IMR-90 (cell line): ENCODE measurements at regions not wholly inside any gene's neighbourhood (a gene's known extent, or its start where the extent isn't known, plus 50 kb on each side); places are given as distances from the start of the nearest gene placed in this dataset.

Source experiments
- CEBPB ChIP-seq: IDR thresholded peaks from 2 replicates; pipeline ENCODE4 v1.6.1; 2012; ENCODE audit warnings: low read depth, low read length, improper control_type of control experiment
- FOS ChIP-seq: fragments of 150-350 bp; IDR thresholded peaks from 2 replicates; pipeline ENCODE4 v1.6.1; 2016; ENCODE audit warnings: low read depth, low read length
- NFE2L2 ChIP-seq: fragments of 150-350 bp; IDR thresholded peaks from 2 replicates; pipeline ENCODE4 v1.6.1; 2016; ENCODE audit warnings: low read depth, mild to moderate bottlenecking, low read length
- POLR2A ChIP-seq: IDR thresholded peaks from 2 replicates; pipeline ENCODE4 v1.6.1; 2012; ENCODE audit warnings: mild to moderate bottlenecking, low read depth, low read length
- RAD21 ChIP-seq: IDR thresholded peaks from 2 replicates; pipeline ENCODE4 v1.6.1; 2012; ENCODE audit warnings: low read length, improper control_type of control experiment
- TF ChIP-seq, protein P1 (sequence below): conservative IDR thresholded peaks from 2 replicates; pipeline ENCODE4 v1.5.1; 2012; ENCODE audit warnings: mild to moderate bottlenecking, low read depth, low read length, improper control_type of control experiment
- TF ChIP-seq, protein P2 (sequence below): fragments of 150-350 bp; IDR thresholded peaks from 2 replicates; pipeline ENCODE4 v1.6.1; 2017; ENCODE audit warnings: mild to moderate bottlenecking, antibody characterized with exemption, low read length, low read depth

DNA sequence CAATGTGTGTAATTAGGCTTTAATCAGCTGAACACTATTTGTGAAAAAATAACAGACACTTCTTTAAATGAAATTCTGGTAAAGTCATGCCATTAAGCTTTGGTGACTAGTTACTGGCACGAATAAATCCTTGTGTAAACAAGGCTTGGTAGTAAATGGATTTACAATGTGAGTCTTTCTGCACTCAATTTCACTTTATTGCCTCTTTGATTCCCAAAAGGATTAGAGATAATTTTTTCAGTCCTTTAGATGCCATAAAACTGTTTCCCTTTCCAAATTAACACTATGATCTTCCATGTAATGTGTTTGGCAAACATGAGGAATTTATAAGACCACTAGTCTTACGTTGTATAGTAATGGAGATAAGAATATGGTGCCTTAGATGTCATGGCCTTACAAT lies 339.5 kb upstream of the DNAJC19 start:
- TF ChIP-seq POLR2A (no peak), RAD21 (no peak), NFE2L2 (no peak), FOS (no peak), CEBPB (no peak)
- TF ChIP-seq, protein P1, sequence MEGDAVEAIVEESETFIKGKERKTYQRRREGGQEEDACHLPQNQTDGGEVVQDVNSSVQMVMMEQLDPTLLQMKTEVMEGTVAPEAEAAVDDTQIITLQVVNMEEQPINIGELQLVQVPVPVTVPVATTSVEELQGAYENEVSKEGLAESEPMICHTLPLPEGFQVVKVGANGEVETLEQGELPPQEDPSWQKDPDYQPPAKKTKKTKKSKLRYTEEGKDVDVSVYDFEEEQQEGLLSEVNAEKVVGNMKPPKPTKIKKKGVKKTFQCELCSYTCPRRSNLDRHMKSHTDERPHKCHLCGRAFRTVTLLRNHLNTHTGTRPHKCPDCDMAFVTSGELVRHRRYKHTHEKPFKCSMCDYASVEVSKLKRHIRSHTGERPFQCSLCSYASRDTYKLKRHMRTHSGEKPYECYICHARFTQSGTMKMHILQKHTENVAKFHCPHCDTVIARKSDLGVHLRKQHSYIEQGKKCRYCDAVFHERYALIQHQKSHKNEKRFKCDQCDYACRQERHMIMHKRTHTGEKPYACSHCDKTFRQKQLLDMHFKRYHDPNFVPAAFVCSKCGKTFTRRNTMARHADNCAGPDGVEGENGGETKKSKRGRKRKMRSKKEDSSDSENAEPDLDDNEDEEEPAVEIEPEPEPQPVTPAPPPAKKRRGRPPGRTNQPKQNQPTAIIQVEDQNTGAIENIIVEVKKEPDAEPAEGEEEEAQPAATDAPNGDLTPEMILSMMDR: no peak
- TF ChIP-seq, protein P2, sequence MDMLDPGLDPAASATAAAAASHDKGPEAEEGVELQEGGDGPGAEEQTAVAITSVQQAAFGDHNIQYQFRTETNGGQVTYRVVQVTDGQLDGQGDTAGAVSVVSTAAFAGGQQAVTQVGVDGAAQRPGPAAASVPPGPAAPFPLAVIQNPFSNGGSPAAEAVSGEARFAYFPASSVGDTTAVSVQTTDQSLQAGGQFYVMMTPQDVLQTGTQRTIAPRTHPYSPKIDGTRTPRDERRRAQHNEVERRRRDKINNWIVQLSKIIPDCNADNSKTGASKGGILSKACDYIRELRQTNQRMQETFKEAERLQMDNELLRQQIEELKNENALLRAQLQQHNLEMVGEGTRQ: no peak
